Activated CD4-positive, alpha-beta T cell treated with anti-CD3 and anti-CD28 coated beads, Interleukin-2, amount 50 U/mL, for 1 hour (primary cell): ENCODE measurements at regions not wholly inside any gene's neighbourhood (a gene's known extent, or its start where the extent isn't known, plus 50 kb on each side); places are given as distances from the start of the nearest gene placed in this dataset.

Experiments used
- DNase-seq: peaks from one replicate; pipeline ENCODE4 v3.0.0-alpha.2; 2020

GRCh38 chr10:131694781-131695495 lies 205.9 kb upstream of the PPP2R2D start:
- no peak for DNase-seq

GRCh38 chr10:131695496-131696165 lies 205.2 kb upstream of the PPP2R2D start:
- DNase-seq = no peak

- DNase-seq = no peak
Observed at GRCh38 chr10:131697476-131698128, 203.2 kb upstream of the PPP2R2D start.

- DNase-seq = no peak
Observed at GRCh38 chr10:131698232-131698631, 202.6 kb upstream of the PPP2R2D start.

GRCh38 chr10:131698986-131699385 lies 201.8 kb upstream of the PPP2R2D start:
- no peak for DNase-seq

- no peak for DNase-seq
Observed at GRCh38 chr10:131700032-131700431, 200.8 kb upstream of the PPP2R2D start.

GRCh38 chr10:131700506-131700905 lies 200.3 kb upstream of the PPP2R2D start:
- no peak for DNase-seq

GRCh38 chr10:131701131-131701947 lies 199.5 kb upstream of the PPP2R2D start:
- DNase-seq = no peak

GRCh38 chr10:131702531-131703356 lies 198.1 kb upstream of the PPP2R2D start:
- DNase-seq = no peak

- DNase-seq = no peak
Observed at GRCh38 chr10:131703541-131703940, 197.3 kb upstream of the PPP2R2D start.

- no peak for DNase-seq
Observed at GRCh38 chr10:131703941-131704340, 196.9 kb upstream of the PPP2R2D start.

GRCh38 chr10:131706476-131706875 lies 194.3 kb upstream of the PPP2R2D start:
- DNase-seq = no peak

GRCh38 chr10:131706952-131707351 lies 193.9 kb upstream of the PPP2R2D start:
- no peak for DNase-seq

GRCh38 chr10:131708225-131708880 lies 192.5 kb upstream of the PPP2R2D start:
- DNase-seq = no peak

- DNase-seq = no peak
Observed at GRCh38 chr10:131710142-131710861, 190.5 kb upstream of the PPP2R2D start.

- no peak for DNase-seq
Observed at GRCh38 chr10:131722121-131722520, 178.7 kb upstream of the PPP2R2D start.

- DNase-seq = no peak
Observed at GRCh38 chr10:131722525-131723264, 178.1 kb upstream of the PPP2R2D start.

GRCh38 chr10:131723297-131724168 lies 177.3 kb upstream of the PPP2R2D start:
- no peak for DNase-seq

- DNase-seq = no peak
Observed at GRCh38 chr10:131724169-131724545, 176.7 kb upstream of the PPP2R2D start.
